ENCODE measurements at regions not wholly inside any gene's neighbourhood (a gene's known extent, or its start where the extent isn't known, plus 50 kb on each side); places are given as distances from the start of the nearest gene placed in this dataset.

DNA sequence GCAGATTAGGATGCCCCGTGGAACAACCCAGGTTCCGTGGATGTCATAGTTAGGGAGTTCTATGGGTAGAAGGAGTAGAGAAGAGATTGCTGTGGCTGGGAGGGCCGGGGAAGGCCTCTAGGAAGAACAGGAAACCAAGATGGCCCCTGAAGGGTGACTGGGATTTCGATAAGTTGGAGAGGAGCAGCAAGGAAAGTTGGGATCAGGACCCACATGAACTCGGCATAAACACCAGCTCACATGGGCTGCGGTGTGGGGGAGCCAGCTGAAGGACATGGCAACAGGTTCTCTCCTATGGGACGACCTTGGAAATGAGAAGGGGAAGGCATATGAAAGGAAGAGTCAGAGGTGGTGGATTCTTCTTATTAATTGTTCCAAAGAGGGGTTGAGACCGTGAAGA lies 333.7 kb upstream of the SHH start (continued):
- no peak for TF ChIP-seq NFE2L2 (conservative IDR thresholded peaks at IDR 0.05; ENCODE audit: low read length)
- TF ChIP-seq, protein P1, sequence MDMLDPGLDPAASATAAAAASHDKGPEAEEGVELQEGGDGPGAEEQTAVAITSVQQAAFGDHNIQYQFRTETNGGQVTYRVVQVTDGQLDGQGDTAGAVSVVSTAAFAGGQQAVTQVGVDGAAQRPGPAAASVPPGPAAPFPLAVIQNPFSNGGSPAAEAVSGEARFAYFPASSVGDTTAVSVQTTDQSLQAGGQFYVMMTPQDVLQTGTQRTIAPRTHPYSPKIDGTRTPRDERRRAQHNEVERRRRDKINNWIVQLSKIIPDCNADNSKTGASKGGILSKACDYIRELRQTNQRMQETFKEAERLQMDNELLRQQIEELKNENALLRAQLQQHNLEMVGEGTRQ (IDR thresholded peaks at IDR 0.05), result no peak

DNA sequence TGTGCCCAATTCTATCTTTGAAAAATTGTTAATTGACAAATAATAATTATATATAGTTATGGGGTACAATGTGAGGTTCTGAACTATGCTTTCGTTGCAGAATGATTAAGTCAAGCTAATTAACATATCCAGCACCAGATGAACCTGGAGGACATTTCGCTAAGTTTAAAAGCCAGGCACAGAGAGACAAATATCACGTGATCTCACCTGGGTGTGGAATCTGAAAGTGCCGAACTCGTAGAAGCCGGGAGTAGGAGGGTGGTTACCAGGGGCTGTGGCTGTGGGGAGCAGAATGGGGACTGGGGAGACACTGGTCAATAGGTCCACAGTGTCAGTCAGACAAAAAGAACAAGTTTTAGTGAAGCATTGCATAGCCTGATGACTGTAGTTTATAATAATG lies 332.9 kb upstream of the SHH start:
- DNase-seq (ENCODE audit: low read depth in 1 of 2, low spot score in 1 of 2) (no peak), FAIRE-seq (no peak), ATAC-seq (no peak)
- WGBS (ENCODE audit: missing lambda C conversion rate), result 65% methylated on average over 6 of the region's 6 CpGs
- Histone ChIP-seq H3K4me3 (no peak overlapping the region), H3K9me3 (no peaks in the 10 kb centered on the region), H3K27ac (no peak overlapping the region), H3K4me1 (no peaks in the 10 kb centered on the region), H3K4me2 (no peak overlapping the region)
- ChIA-PET POLR2A (no interaction called here), CTCF (interaction anchor here (0.7 to 1.2 kb wide), 2 partner anchors 45 to 312 kb away, joined by 3 read pairs; no protein-coding TSS in a partner anchor)
- TF ChIP-seq ZC3H11A (IDR thresholded peaks at IDR 0.05) (no peak), FOXS1 (CRISPR knock-in tag; IDR thresholded peaks at IDR 0.05) (no peak), RAD21 (conservative IDR thresholded peaks at IDR 0.05 in 1 of 2, IDR thresholded peaks at IDR 0.05 in 1 of 2) (no peak), POLR2A (IDR thresholded peaks at IDR 0.05; ENCODE audit: low read length) (no peak), POLR2AphosphoS2 (conservative IDR thresholded peaks at IDR 0.05; ENCODE audit: low read length) (no peak), MAZ (IDR thresholded peaks at IDR 0.05; ENCODE audit: borderline replicate concordance, low read depth, low read length) (no peak), HOXA7 (CRISPR knock-in tag; IDR thresholded peaks at IDR 0.05) (no peak), CEBPB (IDR thresholded peaks at IDR 0.05) (no peak), NR3C1 (IDR thresholded peaks at IDR 0.05) (no peak)
- TF ChIP-seq, protein P2, sequence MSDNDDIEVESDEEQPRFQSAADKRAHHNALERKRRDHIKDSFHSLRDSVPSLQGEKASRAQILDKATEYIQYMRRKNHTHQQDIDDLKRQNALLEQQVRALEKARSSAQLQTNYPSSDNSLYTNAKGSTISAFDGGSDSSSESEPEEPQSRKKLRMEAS (IDR thresholded peaks at IDR 0.05), result no peak
- TF ChIP-seq, protein P3, sequence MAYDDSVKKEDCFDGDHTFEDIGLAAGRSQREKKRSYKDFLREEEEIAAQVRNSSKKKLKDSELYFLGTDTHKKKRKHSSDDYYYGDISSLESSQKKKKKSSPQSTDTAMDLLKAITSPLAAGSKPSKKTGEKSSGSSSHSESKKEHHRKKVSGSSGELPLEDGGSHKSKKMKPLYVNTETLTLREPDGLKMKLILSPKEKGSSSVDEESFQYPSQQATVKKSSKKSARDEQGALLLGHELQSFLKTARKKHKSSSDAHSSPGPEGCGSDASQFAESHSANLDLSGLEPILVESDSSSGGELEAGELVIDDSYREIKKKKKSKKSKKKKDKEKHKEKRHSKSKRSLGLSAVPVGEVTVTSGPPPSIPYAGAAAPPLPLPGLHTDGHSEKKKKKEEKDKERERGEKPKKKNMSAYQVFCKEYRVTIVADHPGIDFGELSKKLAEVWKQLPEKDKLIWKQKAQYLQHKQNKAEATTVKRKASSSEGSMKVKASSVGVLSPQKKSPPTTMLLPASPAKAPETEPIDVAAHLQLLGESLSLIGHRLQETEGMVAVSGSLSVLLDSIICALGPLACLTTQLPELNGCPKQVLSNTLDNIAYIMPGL (CRISPR knock-in tag; IDR thresholded peaks at IDR 0.05; ENCODE audit: borderline replicate concordance), result no peak

DNA sequence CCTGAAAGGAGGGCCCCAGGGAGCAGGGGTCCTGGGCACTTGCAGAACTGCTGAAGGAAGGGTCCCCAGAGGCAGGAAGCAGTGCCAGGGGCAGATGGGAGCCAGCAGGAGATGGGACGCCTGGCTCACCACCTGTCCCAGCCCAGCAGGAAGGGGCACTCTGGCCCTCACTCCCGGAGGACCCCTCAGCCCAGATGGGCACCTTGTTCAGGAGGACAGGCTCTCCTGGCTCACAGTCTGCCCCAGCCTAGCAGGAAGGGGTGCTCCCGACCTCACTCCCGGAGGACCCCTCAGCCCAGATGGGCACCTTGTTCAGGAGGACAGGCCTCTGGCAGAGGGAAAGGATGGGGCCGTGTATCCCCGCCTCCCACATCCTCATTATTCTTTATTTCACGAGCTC lies 331.4 kb upstream of the SHH start:
- ChIA-PET CTCF (no interaction called here), POLR2A (no interaction called here)
- DNase-seq (ENCODE audit: low read depth in 1 of 2, low spot score in 1 of 2) (no peak), ATAC-seq (no peak), FAIRE-seq (no peak)
- TF ChIP-seq ZNF302 (CRISPR knock-in tag; IDR thresholded peaks at IDR 0.05), result no peak
- TF ChIP-seq HOXA7 (CRISPR knock-in tag; IDR thresholded peaks at IDR 0.05), result no peak
- TF ChIP-seq, protein P4, sequence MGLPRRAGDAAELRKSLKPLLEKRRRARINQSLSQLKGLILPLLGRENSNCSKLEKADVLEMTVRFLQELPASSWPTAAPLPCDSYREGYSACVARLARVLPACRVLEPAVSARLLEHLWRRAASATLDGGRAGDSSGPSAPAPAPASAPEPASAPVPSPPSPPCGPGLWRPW (IDR thresholded peaks at IDR 0.05), result no peak
- no peak for TF ChIP-seq ZC3H11A (IDR thresholded peaks at IDR 0.05)
- no peak for TF ChIP-seq POLR2AphosphoS2 (conservative IDR thresholded peaks at IDR 0.05; ENCODE audit: low read length)
- no peak for TF ChIP-seq EHMT2 (IDR thresholded peaks at IDR 0.05; ENCODE audit: low read depth)
- no peak overlapping the region for H3K4me2 ChIP-seq
- WGBS (ENCODE audit: missing lambda C conversion rate), result 50% methylated on average over 2 of the region's 7 CpGs
- H3K9me3 ChIP-seq, result no peaks in the 10 kb centered on the region
- H3K4me3 ChIP-seq, result no peak overlapping the region
- no peak overlapping the region for H3K27ac ChIP-seq
- no peaks in the 10 kb centered on the region for H3K4me1 ChIP-seq

DNA sequence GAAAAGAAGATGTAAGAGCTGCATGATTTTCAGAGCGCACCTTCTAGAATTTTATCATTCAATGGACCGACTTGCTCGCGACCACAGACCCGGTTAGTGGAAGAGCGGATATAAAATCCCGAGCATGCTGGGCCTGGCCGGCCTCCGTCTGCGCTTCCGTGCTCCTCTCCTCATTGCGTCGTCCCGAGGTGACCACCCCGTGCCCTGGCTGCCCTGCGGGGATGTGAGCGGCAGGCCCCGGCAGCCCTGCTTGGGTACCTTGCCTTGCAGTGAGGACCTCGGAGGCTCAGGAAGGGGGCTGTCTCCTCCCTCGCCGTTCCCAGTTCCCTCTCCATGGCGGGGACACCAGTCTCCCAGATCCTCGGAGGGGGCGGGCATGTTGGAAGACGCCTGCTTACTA lies 330.9 kb upstream of the SHH start:
- POLR2A ChIA-PET, result no interaction called here
- H3K4me2 ChIP-seq, result no peak overlapping the region
- H3K9me3 ChIP-seq, result no peaks in the 10 kb centered on the region
- FAIRE-seq (no peak), DNase-seq (ENCODE audit: low read depth in 1 of 2, low spot score in 1 of 2) (no peak), ATAC-seq (no peak)
- no peaks in the 10 kb centered on the region for H3K4me1 ChIP-seq
- 82% methylated on average over 22 of the region's 25 CpGs for WGBS (ENCODE audit: missing lambda C conversion rate)
- H3K27ac ChIP-seq, result no peak overlapping the region
- CTCF ChIA-PET, result no interaction called here
- no peak overlapping the region for H3K4me3 ChIP-seq
- TF ChIP-seq CEBPB (IDR thresholded peaks at IDR 0.05) (no peak), HDAC2 (IDR thresholded peaks at IDR 0.05) (no peak), TP53 (CRISPR knock-in tag; IDR thresholded peaks at IDR 0.05) (no peak), EP300 (IDR thresholded peaks at IDR 0.05) (no peak), CBX8 (IDR thresholded peaks at IDR 0.05) (no peak), BHLHE40 (IDR thresholded peaks at IDR 0.05; ENCODE audit: low read depth, low read length) (no peak), HOXB13 (CRISPR knock-in tag; IDR thresholded peaks at IDR 0.05; ENCODE audit: low read depth) (no peak), ZSCAN20 (CRISPR knock-in tag; IDR thresholded peaks at IDR 0.05) (no peak), MAFK (IDR thresholded peaks at IDR 0.05; ENCODE audit: partially characterized antibody) (no peak), FOSB (CRISPR knock-in tag; IDR thresholded peaks at IDR 0.05) (no peak), ZFP36 (IDR thresholded peaks at IDR 0.05; ENCODE audit: borderline replicate concordance, partially characterized antibody) (no peak), NPAS2 (CRISPR knock-in tag; IDR thresholded peaks at IDR 0.05; ENCODE audit: borderline replicate concordance) (no peak), CHD2 (IDR thresholded peaks at IDR 0.05; ENCODE audit: low read length, partially characterized antibody) (no peak), JUN (IDR thresholded peaks at IDR 0.05) (no peak)
- TF ChIP-seq, protein P4 (IDR thresholded peaks at IDR 0.05), result no peak
- TF ChIP-seq, protein P2 (IDR thresholded peaks at IDR 0.05), result no peak
- TF ChIP-seq, protein P3 (CRISPR knock-in tag; IDR thresholded peaks at IDR 0.05; ENCODE audit: borderline replicate concordance), result no peak
